Fibroblast of the conjunctiva (primary cell): ENCODE measurements at regions not wholly inside any gene's neighbourhood (a gene's known extent, or its start where the extent isn't known, plus 50 kb on each side); places are given as distances from the start of the nearest gene placed in this dataset.
A peak's percentile ranks its signal among the peaks of the same experiment; 100 is the strongest.
"Not testable (repeated sequence)": the region's sequence is repeated elsewhere in the genome, so short reads cannot be mapped to it uniquely, and the experiment has no call there.

Experiments used
- DNase-seq: peaks from one replicate; pipeline ENCODE4 v3.0.0-alpha.2; 2010; ENCODE audit warnings: low read depth

- DNase-seq: no peak
These were observed 57.5 kb upstream of the DYNLT3 start for GRCh38 chrX:37904833-37905232.

GRCh38 chrX:37905436-37906147, 58.2 kb upstream of the DYNLT3 start:
- DNase-seq: no peak

- no peak for DNase-seq
These were observed 59.0 kb upstream of the DYNLT3 start for GRCh38 chrX:37906357-37906756.

- no peak for DNase-seq
These were observed 62.8 kb upstream of the DYNLT3 start for GRCh38 chrX:37910186-37910585.

GRCh38 chrX:37912304-37912703, 64.9 kb upstream of the DYNLT3 start:
- DNase-seq: no peak

- DNase-seq: no peak
These were observed 65.4 kb upstream of the DYNLT3 start for GRCh38 chrX:37912777-37913176.

GRCh38 chrX:37918168-37918567, 70.8 kb upstream of the DYNLT3 start:
- no peak for DNase-seq

GRCh38 chrX:37918703-37919102, 71.3 kb upstream of the DYNLT3 start:
- no peak for DNase-seq

- no peak for DNase-seq
These were observed 74.4 kb upstream of the DYNLT3 start for GRCh38 chrX:37921758-37922157.

GRCh38 chrX:37922928-37923327, 75.6 kb upstream of the DYNLT3 start:
- DNase-seq: no peak

GRCh38 chrX:37925761-37926160, 78.4 kb upstream of the DYNLT3 start:
- DNase-seq: not testable (repeated sequence)

- peak; percentile 23 for DNase-seq
These were observed 79.3 kb upstream of the DYNLT3 start for GRCh38 chrX:37926700-37927099.

- no peak for DNase-seq
These were observed 64.2 kb upstream of the SYTL5 start for GRCh38 chrX:37942170-37942569.

GRCh38 chrX:37943554-37944344, 62.6 kb upstream of the SYTL5 start:
- DNase-seq: no peak

GRCh38 chrX:37946197-37946596, 60.2 kb upstream of the SYTL5 start:
- no peak for DNase-seq

- DNase-seq: no peak
These were observed 51.1 kb upstream of the SYTL5 start for GRCh38 chrX:37955273-37955672.

GRCh38 chrX:37956223-37956622, 50.1 kb upstream of the SYTL5 start:
- DNase-seq: no peak
